Suprapubic skin (tissue), 4 donors: ENCODE measurements at regions not wholly inside any gene's neighbourhood (a gene's known extent, or its start where the extent isn't known, plus 50 kb on each side); places are given as distances from the start of the nearest gene placed in this dataset.

ENCODE experiments used
- DNase-seq, 2 donors: peaks; one replicate each; pipeline ENCODE4 v3.0.0-alpha.2; 2019; ENCODE audit warnings: low spot score in 2 of 2
- H3K27ac ChIP-seq: fragments of 200-600 bp; sonication (generic); one replicate; pipeline ENCODE4 v1.5.1; 2019
- H3K27me3 ChIP-seq: fragments of 200-600 bp; sonication (generic); one replicate; pipeline ENCODE4 v1.5.1; 2019
- H3K36me3 ChIP-seq: fragments of 200-600 bp; sonication (generic); one replicate; pipeline ENCODE4 v1.5.1; 2019
- H3K4me1 ChIP-seq: fragments of 200-600 bp; sonication (generic); one replicate; pipeline ENCODE4 v1.5.1; 2019
- H3K4me3 ChIP-seq: fragments of 200-600 bp; sonication (generic); one replicate; pipeline ENCODE4 v1.5.1; 2019; ENCODE audit warnings: mild to moderate bottlenecking
- H3K9me3 ChIP-seq: fragments of 200-600 bp; sonication (generic); one replicate; pipeline ENCODE4 v1.5.1; 2019
- EP300 ChIP-seq: sonication (generic); formaldehyde crosslinking; IDR thresholded peaks from one replicate; pipeline ENCODE4 v1.6.1; 2017; ENCODE audit warnings: antibody characterized with exemption
- POLR2A ChIP-seq, 2 donors: fragments of 450-650 bp; IDR thresholded peaks; one replicate each; pipeline ENCODE4 v1.6.1; 2017; ENCODE audit warnings: antibody characterized with exemption in 2 of 2, mild to moderate bottlenecking in 2 of 2, moderate library complexity in 2 of 2
- POLR2AphosphoS5 ChIP-seq, 3 donors: sonication (generic); formaldehyde crosslinking; IDR thresholded peaks; one replicate each; pipeline ENCODE4 v1.6.1; 2017; ENCODE audit warnings: antibody characterized with exemption in 3 of 3
- WGBS: methylation state at CpG from one replicate; pipeline ENCODE4 v1.1.5; 2018; 5-methylcytosine and 5-hydroxymethylcytosine counted together
- TF ChIP-seq, protein P1 (sequence below), 2 donors: fragments of 200-600 bp in 1 of 2; fragments of 450-650 bp in 1 of 2; sonication (generic) in 1 of 2; IDR thresholded peaks; one replicate each; pipeline ENCODE4 v1.5.1; 2016 to 2019; ENCODE audit warnings: antibody characterized with exemption in 2 of 2, mild to moderate bottlenecking in 1 of 2, moderate library complexity in 1 of 2

DNA sequence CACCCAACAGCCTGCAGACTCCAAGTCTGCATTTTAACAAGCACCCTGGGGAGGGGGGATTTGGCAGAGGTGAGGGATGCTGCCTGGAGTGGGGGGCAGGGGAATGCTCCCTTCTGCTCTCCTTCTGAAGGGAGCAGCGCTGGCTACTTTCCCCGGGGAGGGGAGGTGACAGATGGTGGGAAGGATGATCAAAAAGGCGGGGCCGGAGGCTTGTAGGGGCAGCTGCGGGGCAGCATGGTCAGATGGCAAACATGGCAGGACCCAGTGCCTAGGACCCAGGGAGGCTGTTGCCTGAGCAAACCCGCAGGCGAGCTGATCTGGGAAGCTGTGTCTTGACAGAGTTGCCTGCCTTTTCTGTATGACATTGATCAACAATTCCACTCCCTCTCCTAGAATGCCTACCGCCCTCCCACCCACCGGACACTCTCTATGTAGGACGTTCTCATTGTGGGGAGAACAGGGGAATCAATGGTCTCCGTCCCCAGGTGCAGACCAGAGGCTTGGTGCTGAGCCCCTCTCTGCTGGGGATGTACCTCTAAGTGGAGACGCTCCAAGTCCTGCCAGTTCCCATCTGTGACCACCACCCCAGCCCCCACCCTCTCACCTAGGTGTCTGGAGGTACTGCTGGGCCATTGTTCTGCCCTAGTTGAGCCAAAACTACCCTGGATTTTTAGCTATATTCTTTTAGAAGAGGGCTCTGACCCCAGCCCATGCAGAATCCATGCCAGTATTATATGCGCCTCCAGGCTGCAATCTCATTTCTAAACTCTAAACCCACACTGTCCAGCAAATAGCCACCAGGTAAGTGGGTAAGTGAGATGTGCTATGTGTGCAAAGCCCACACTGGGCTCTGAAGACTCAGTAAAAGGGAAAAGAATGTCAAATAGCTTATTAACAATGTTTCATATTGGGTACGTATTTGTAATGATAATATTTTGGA is 89.7 kb upstream of the SEC11C start:
- no peaks in the 10 kb centered on the region for H3K36me3 ChIP-seq
- TF ChIP-seq POLR2A (IDR thresholded peaks at IDR 0.05) (no peak), EP300 (no peak), POLR2AphosphoS5 (IDR thresholded peaks at IDR 0.05) (no peak)
- TF ChIP-seq, protein P1, sequence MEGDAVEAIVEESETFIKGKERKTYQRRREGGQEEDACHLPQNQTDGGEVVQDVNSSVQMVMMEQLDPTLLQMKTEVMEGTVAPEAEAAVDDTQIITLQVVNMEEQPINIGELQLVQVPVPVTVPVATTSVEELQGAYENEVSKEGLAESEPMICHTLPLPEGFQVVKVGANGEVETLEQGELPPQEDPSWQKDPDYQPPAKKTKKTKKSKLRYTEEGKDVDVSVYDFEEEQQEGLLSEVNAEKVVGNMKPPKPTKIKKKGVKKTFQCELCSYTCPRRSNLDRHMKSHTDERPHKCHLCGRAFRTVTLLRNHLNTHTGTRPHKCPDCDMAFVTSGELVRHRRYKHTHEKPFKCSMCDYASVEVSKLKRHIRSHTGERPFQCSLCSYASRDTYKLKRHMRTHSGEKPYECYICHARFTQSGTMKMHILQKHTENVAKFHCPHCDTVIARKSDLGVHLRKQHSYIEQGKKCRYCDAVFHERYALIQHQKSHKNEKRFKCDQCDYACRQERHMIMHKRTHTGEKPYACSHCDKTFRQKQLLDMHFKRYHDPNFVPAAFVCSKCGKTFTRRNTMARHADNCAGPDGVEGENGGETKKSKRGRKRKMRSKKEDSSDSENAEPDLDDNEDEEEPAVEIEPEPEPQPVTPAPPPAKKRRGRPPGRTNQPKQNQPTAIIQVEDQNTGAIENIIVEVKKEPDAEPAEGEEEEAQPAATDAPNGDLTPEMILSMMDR (IDR thresholded peaks at IDR 0.05): no peak
- DNase-seq: no peak
- peaks cover 12% of the 10 kb centered on the region for H3K4me1 ChIP-seq
- 65% methylated on average over 14 of the region's 14 CpGs for WGBS
- no peak overlapping the region for H3K4me3 ChIP-seq
- no peaks in the 10 kb centered on the region for H3K27me3 ChIP-seq
- no peak overlapping the region for H3K27ac ChIP-seq
- no peaks in the 10 kb centered on the region for H3K9me3 ChIP-seq

- no peak for DNase-seq
- Histone ChIP-seq H3K4me1 (peaks cover 17% of the 10 kb centered on the region), H3K27ac (no peak overlapping the region), H3K9me3 (no peaks in the 10 kb centered on the region), H3K4me3 (no peak overlapping the region), H3K27me3 (no peaks in the 10 kb centered on the region), H3K36me3 (no peaks in the 10 kb centered on the region)
- TF ChIP-seq EP300: no peak
- no peak for TF ChIP-seq POLR2AphosphoS5 (IDR thresholded peaks at IDR 0.05)
- no peak for TF ChIP-seq POLR2A (IDR thresholded peaks at IDR 0.05)
- TF ChIP-seq, protein P1 (IDR thresholded peaks at IDR 0.05): no peak
- 87% methylated on average over 3 of the region's 3 CpGs for WGBS
Observed at GRCh38 chr18:59050661-59051057, 89.0 kb upstream of the SEC11C start.

GRCh38 chr18:59051470-59052165 is 88.1 kb upstream of the SEC11C start:
- Histone ChIP-seq H3K4me3 (no peak overlapping the region), H3K36me3 (no peaks in the 10 kb centered on the region), H3K27me3 (no peaks in the 10 kb centered on the region), H3K4me1 (peaks cover 17% of the 10 kb centered on the region), H3K9me3 (no peaks in the 10 kb centered on the region), H3K27ac (no peak overlapping the region)
- DNase-seq: no peak
- WGBS: 95% methylated on average over 12 of the region's 12 CpGs
- no peak for TF ChIP-seq EP300
- no peak for TF ChIP-seq POLR2A (IDR thresholded peaks at IDR 0.05)
- no peak for TF ChIP-seq POLR2AphosphoS5 (IDR thresholded peaks at IDR 0.05)
- TF ChIP-seq, protein P1 (IDR thresholded peaks at IDR 0.05): no peak

GRCh38 chr18:59052965-59053820 is 86.5 kb upstream of the SEC11C start:
- no peak for DNase-seq
- Histone ChIP-seq H3K27ac (no peak overlapping the region), H3K4me1 (peaks cover 17% of the 10 kb centered on the region), H3K36me3 (no peaks in the 10 kb centered on the region), H3K27me3 (no peaks in the 10 kb centered on the region), H3K9me3 (no peaks in the 10 kb centered on the region), H3K4me3 (no peak overlapping the region)
- TF ChIP-seq, protein P1 (IDR thresholded peaks at IDR 0.05): no peak
- TF ChIP-seq POLR2A (IDR thresholded peaks at IDR 0.05) (no peak), EP300 (no peak), POLR2AphosphoS5 (IDR thresholded peaks at IDR 0.05) (no peak)
- WGBS: 57% methylated on average over 6 of the region's 6 CpGs
